ENCODE measurements at regions not wholly inside any gene's neighbourhood (a gene's known extent, or its start where the extent isn't known, plus 50 kb on each side); places are given as distances from the start of the nearest gene placed in this dataset.

- H3K4me1 ChIP-seq (ENCODE audit: insufficient read depth, low read length) = no peaks in the 10 kb centered on the region
- no peak overlapping the region for H3K4me3 ChIP-seq (ENCODE audit: low read length in 2 of 2)
- no peaks in the 10 kb centered on the region for H3K36me3 Mint-ChIP-seq
- no peaks in the 10 kb centered on the region for H3K9me3 ChIP-seq (ENCODE audit: control insufficient read depth in 1 of 2, low read length in 2 of 2)
- intact Hi-C loops (cut with micrococcal nuclease) = no loop called here
- no peak for DNase-seq
- H3K4me1 Mint-ChIP-seq = no peaks in the 10 kb centered on the region
- CTCF ChIA-PET (ENCODE audit: partially characterized antibody) = no interaction called here
- no peaks in the 10 kb centered on the region for H3K27me3 ChIP-seq (ENCODE audit: insufficient read depth, low read length)
- H3K27ac ChIP-seq (ENCODE audit: low read depth, low read length) = no peak overlapping the region
- H3K9me3 Mint-ChIP-seq = no peaks in the 10 kb centered on the region
- no peak overlapping the region for H3K4me3 Mint-ChIP-seq
- no peaks in the 10 kb centered on the region for H3K36me3 ChIP-seq (ENCODE audit: insufficient read depth, low read length)
- POLR2A ChIA-PET (ENCODE audit: partially characterized antibody) = no interaction called here
- peaks cover 6 to 18% of the 10 kb centered on the region in 2 donors for H3K27me3 Mint-ChIP-seq
- H3K27ac Mint-ChIP-seq = no peak overlapping the region
Observed at GRCh38 chr3:159848348-159849118, 140.1 kb upstream of the IL12A start.

GRCh38 chr3:159850481-159850880 lies 138.2 kb upstream of the IL12A start:
- Histone ChIP-seq H3K9me3 (ENCODE audit: control insufficient read depth in 1 of 2, low read length in 2 of 2) (no peaks in the 10 kb centered on the region), H3K27ac (ENCODE audit: low read depth, low read length) (no peak overlapping the region), H3K36me3 (ENCODE audit: insufficient read depth, low read length) (no peaks in the 10 kb centered on the region), H3K4me1 (ENCODE audit: insufficient read depth, low read length) (no peaks in the 10 kb centered on the region), H3K4me3 (ENCODE audit: low read length in 2 of 2) (no peak overlapping the region), H3K27me3 (ENCODE audit: insufficient read depth, low read length) (no peaks in the 10 kb centered on the region)
- Mint-ChIP-seq H3K4me3 (no peak overlapping the region), H3K9me3 (no peaks in the 10 kb centered on the region), H3K36me3 (no peaks in the 10 kb centered on the region), H3K4me1 (no peaks in the 10 kb centered on the region), H3K27ac (no peak overlapping the region), H3K27me3 (peaks cover 2 to 20% of the 10 kb centered on the region in 2 donors)
- POLR2A ChIA-PET (ENCODE audit: partially characterized antibody) = interaction anchor here (0.7 kb wide), 1 partner anchor 15 kb away, joined by 3 read pairs; no protein-coding TSS in a partner anchor
- no peak for DNase-seq
- intact Hi-C loops (cut with micrococcal nuclease) = no loop called here
- CTCF ChIA-PET (ENCODE audit: partially characterized antibody) = no interaction called here

GRCh38 chr3:159852266-159852665 lies 136.4 kb upstream of the IL12A start:
- POLR2A ChIA-PET (ENCODE audit: partially characterized antibody) = no interaction called here

GRCh38 chr3:159852821-159853505 lies 135.7 kb upstream of the IL12A start:
- Histone ChIP-seq H3K36me3 (ENCODE audit: insufficient read depth, low read length) (no peaks in the 10 kb centered on the region), H3K27me3 (ENCODE audit: insufficient read depth, low read length) (peaks cover 3% of the 10 kb centered on the region), H3K4me3 (ENCODE audit: low read length in 2 of 2) (no peak overlapping the region), H3K9me3 (ENCODE audit: control insufficient read depth in 1 of 2, low read length in 2 of 2) (no peaks in the 10 kb centered on the region), H3K27ac (ENCODE audit: low read depth, low read length) (no peak overlapping the region), H3K4me1 (ENCODE audit: insufficient read depth, low read length) (no peaks in the 10 kb centered on the region)
- H3K4me3 Mint-ChIP-seq = no peak overlapping the region
- intact Hi-C loops (cut with micrococcal nuclease) = no loop called here
- POLR2A ChIA-PET (ENCODE audit: partially characterized antibody) = no interaction called here
- H3K27ac Mint-ChIP-seq = no peak overlapping the region
- CTCF ChIA-PET (ENCODE audit: partially characterized antibody) = no interaction called here
- H3K36me3 Mint-ChIP-seq = no peaks in the 10 kb centered on the region
- no peak for DNase-seq
- peaks cover 0 to 4% (median 2%) of the 10 kb centered on the region in 4 donors for H3K4me1 Mint-ChIP-seq
- peaks cover 0 to 1% (median 0%) of the 10 kb centered on the region in 8 donors for H3K9me3 Mint-ChIP-seq
- peaks cover 5 to 34% of the 10 kb centered on the region in 2 donors for H3K27me3 Mint-ChIP-seq

More at GRCh38 chr3:159852266-159852665, 136.4 kb upstream of the IL12A start:
- Histone ChIP-seq H3K9me3 (ENCODE audit: control insufficient read depth in 1 of 2, low read length in 2 of 2) (no peaks in the 10 kb centered on the region), H3K27ac (ENCODE audit: low read depth, low read length) (no peak overlapping the region), H3K36me3 (ENCODE audit: insufficient read depth, low read length) (no peaks in the 10 kb centered on the region), H3K4me3 (ENCODE audit: low read length in 2 of 2) (no peak overlapping the region), H3K27me3 (ENCODE audit: insufficient read depth, low read length) (no peaks in the 10 kb centered on the region), H3K4me1 (ENCODE audit: insufficient read depth, low read length) (no peaks in the 10 kb centered on the region)
- intact Hi-C loops (cut with micrococcal nuclease) = no loop called here
- Mint-ChIP-seq H3K4me1 (peaks cover 0 to 4% (median 2%) of the 10 kb centered on the region in 4 donors), H3K4me3 (no peak overlapping the region), H3K27ac (no peak overlapping the region), H3K36me3 (no peaks in the 10 kb centered on the region), H3K9me3 (peaks cover 0 to 1% (median 0%) of the 10 kb centered on the region in 8 donors), H3K27me3 (peaks cover 3 to 31% of the 10 kb centered on the region in 2 donors)
- CTCF ChIA-PET (ENCODE audit: partially characterized antibody) = interaction anchor here (1.0 kb wide), 1 partner anchor 563 kb away, joined by 3 read pairs; no protein-coding TSS in a partner anchor
- no peak for DNase-seq

- H3K27me3 Mint-ChIP-seq = peaks cover 6 to 34% of the 10 kb centered on the region in 2 donors
- no peaks in the 10 kb centered on the region for H3K9me3 ChIP-seq (ENCODE audit: control insufficient read depth in 1 of 2, low read length in 2 of 2)
- no peak overlapping the region for H3K27ac ChIP-seq (ENCODE audit: low read depth, low read length)
- peaks cover 3% of the 10 kb centered on the region for H3K27me3 ChIP-seq (ENCODE audit: insufficient read depth, low read length)
- H3K4me1 Mint-ChIP-seq = peaks cover 0 to 4% (median 2%) of the 10 kb centered on the region in 4 donors
- CTCF ChIA-PET (ENCODE audit: partially characterized antibody) = no interaction called here
- POLR2A ChIA-PET (ENCODE audit: partially characterized antibody) = no interaction called here
- intact Hi-C loops (cut with micrococcal nuclease) = no loop called here
- H3K4me3 Mint-ChIP-seq = no peak overlapping the region
- H3K27ac Mint-ChIP-seq = no peak overlapping the region
- no peaks in the 10 kb centered on the region for H3K36me3 Mint-ChIP-seq
- no peaks in the 10 kb centered on the region for H3K36me3 ChIP-seq (ENCODE audit: insufficient read depth, low read length)
- no peaks in the 10 kb centered on the region for H3K4me1 ChIP-seq (ENCODE audit: insufficient read depth, low read length)
- no peak for DNase-seq
- H3K4me3 ChIP-seq (ENCODE audit: low read length in 2 of 2) = no peak overlapping the region
- peaks cover 0 to 1% (median 0%) of the 10 kb centered on the region in 8 donors for H3K9me3 Mint-ChIP-seq
Observed at GRCh38 chr3:159853506-159853864, 135.2 kb upstream of the IL12A start.

- intact Hi-C loops (cut with micrococcal nuclease) = no loop called here
- no peaks in the 10 kb centered on the region for H3K36me3 Mint-ChIP-seq
- H3K9me3 Mint-ChIP-seq = peaks cover 0 to 1% (median 0%) of the 10 kb centered on the region in 8 donors
- no peaks in the 10 kb centered on the region for H3K9me3 ChIP-seq (ENCODE audit: control insufficient read depth in 1 of 2, low read length in 2 of 2)
- no peak for DNase-seq
- H3K27me3 Mint-ChIP-seq = peaks cover 6 to 36% of the 10 kb centered on the region in 2 donors
- no peak overlapping the region for H3K4me3 Mint-ChIP-seq
- H3K4me1 Mint-ChIP-seq = peaks cover 0 to 4% (median 2%) of the 10 kb centered on the region in 4 donors
- H3K4me3 ChIP-seq (ENCODE audit: low read length in 2 of 2) = no peak overlapping the region
- no peak overlapping the region for H3K27ac ChIP-seq (ENCODE audit: low read depth, low read length)
- H3K27ac Mint-ChIP-seq = no peak overlapping the region
- ChIA-PET POLR2A (ENCODE audit: partially characterized antibody) (no interaction called here), CTCF (ENCODE audit: partially characterized antibody) (no interaction called here)
- peaks cover 3% of the 10 kb centered on the region for H3K27me3 ChIP-seq (ENCODE audit: insufficient read depth, low read length)
- no peaks in the 10 kb centered on the region for H3K4me1 ChIP-seq (ENCODE audit: insufficient read depth, low read length)
- H3K36me3 ChIP-seq (ENCODE audit: insufficient read depth, low read length) = no peaks in the 10 kb centered on the region
Observed at GRCh38 chr3:159854500-159855124, 134.0 kb upstream of the IL12A start.

GRCh38 chr3:159855599-159856346 lies 132.9 kb upstream of the IL12A start:
- no peak for DNase-seq
- Mint-ChIP-seq H3K4me1 (peaks cover 0 to 4% (median 2%) of the 10 kb centered on the region in 4 donors), H3K27ac (no peak overlapping the region), H3K27me3 (peaks cover 6 to 33% of the 10 kb centered on the region in 2 donors), H3K9me3 (peaks cover 0 to 1% (median 0%) of the 10 kb centered on the region in 8 donors), H3K4me3 (no peak overlapping the region), H3K36me3 (no peaks in the 10 kb centered on the region)
- Histone ChIP-seq H3K9me3 (ENCODE audit: control insufficient read depth in 1 of 2, low read length in 2 of 2) (no peaks in the 10 kb centered on the region), H3K27ac (ENCODE audit: low read depth, low read length) (no peak overlapping the region), H3K36me3 (ENCODE audit: insufficient read depth, low read length) (no peaks in the 10 kb centered on the region), H3K27me3 (ENCODE audit: insufficient read depth, low read length) (peaks cover 3% of the 10 kb centered on the region), H3K4me3 (ENCODE audit: low read length in 2 of 2) (no peak overlapping the region), H3K4me1 (ENCODE audit: insufficient read depth, low read length) (no peaks in the 10 kb centered on the region)
- intact Hi-C loops (cut with micrococcal nuclease) = no loop called here
- ChIA-PET CTCF (ENCODE audit: partially characterized antibody) (no interaction called here), POLR2A (ENCODE audit: partially characterized antibody) (no interaction called here)

Data from CD4-positive, alpha-beta memory T cell (primary cell).